Naive B cell (primary cell): ENCODE measurements at regions not wholly inside any gene's neighbourhood (a gene's known extent, or its start where the extent isn't known, plus 50 kb on each side); places are given as distances from the start of the nearest gene placed in this dataset.

Source experiments
- ATAC-seq, 2 donors: fragments of 150-1000 bp; cut with Tn5 transposase; 2 replicates each; pipeline ENCODE4 v1.10.0; 2021; ENCODE audit warnings: low read depth in 2 of 2, mild to moderate bottlenecking in 2 of 2, moderate library complexity in 2 of 2
- DNase-seq: peaks from one replicate; pipeline ENCODE4 v3.0.0; 2022
- H3K27ac Mint-ChIP-seq, 6 donors: one replicate each; pipeline ENCODE4 v1.8.0; 2020 to 2022; ENCODE audit warnings: mild to moderate bottlenecking in 6 of 6, mixed read lengths in 6 of 6, moderate library complexity in 5 of 6, inconsistent platforms in 2 of 6
- H3K27me3 Mint-ChIP-seq, 3 donors: one replicate each; pipeline ENCODE4 v1.8.0; 2021 to 2022; ENCODE audit warnings: mixed read lengths in 3 of 3, mild to moderate bottlenecking in 1 of 3
- H3K36me3 Mint-ChIP-seq, 2 donors: one replicate each; pipeline ENCODE4 v1.8.0; 2020 to 2022; ENCODE audit warnings: mixed read lengths in 2 of 2, inconsistent platforms in 1 of 2, mild to moderate bottlenecking in 1 of 2
- H3K4me1 Mint-ChIP-seq, 3 donors: one replicate each; pipeline ENCODE4 v1.8.0; 2020 to 2022; ENCODE audit warnings: mixed read lengths in 3 of 3, inconsistent platforms in 1 of 3, mild to moderate bottlenecking in 1 of 3, moderate library complexity in 1 of 3
- H3K4me3 Mint-ChIP-seq, 8 donors: one replicate each; pipeline ENCODE4 v1.8.0; 2020 to 2022; ENCODE audit warnings: mild to moderate bottlenecking in 8 of 8, mixed read lengths in 8 of 8, moderate library complexity in 8 of 8, inconsistent platforms in 2 of 8
- H3K9me3 Mint-ChIP-seq, 7 donors: one replicate each; pipeline ENCODE4 v1.8.0; 2020 to 2022; ENCODE audit warnings: mixed read lengths in 7 of 7, mild to moderate bottlenecking in 5 of 7, inconsistent platforms in 2 of 7, moderate library complexity in 1 of 7

DNA sequence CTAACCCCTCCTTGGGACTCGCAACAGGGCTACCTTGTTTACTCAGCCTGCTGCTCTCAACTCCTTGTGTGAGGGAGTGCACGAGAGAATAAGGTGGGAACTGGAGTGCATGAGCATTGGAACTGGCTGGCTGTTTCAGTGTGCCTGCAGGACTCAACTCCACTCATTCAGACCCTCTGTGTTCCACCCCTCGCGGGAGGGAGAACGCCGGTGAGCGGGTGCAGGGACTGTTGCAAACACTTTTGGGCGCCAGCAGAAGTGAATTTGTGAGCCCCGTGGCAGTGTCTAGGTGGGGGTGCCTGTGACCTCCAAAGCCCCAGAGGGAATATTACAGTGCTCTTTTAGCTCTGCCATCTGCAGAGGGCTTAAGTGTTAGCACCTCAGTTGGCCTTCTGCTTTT is 1978.3 kb upstream of the PIK3C3 start:
- H3K36me3 Mint-ChIP-seq: no peaks in the 10 kb centered on the region
- ATAC-seq: no peak
- no peaks in the 10 kb centered on the region for H3K27me3 Mint-ChIP-seq
- H3K4me1 Mint-ChIP-seq: no peaks in the 10 kb centered on the region
- H3K27ac Mint-ChIP-seq: no peak overlapping the region
- H3K9me3 Mint-ChIP-seq: peaks cover 0 to 3% (median 0%) of the 10 kb centered on the region in 7 donors
- no peak overlapping the region for H3K4me3 Mint-ChIP-seq
- DNase-seq: no peak

DNA sequence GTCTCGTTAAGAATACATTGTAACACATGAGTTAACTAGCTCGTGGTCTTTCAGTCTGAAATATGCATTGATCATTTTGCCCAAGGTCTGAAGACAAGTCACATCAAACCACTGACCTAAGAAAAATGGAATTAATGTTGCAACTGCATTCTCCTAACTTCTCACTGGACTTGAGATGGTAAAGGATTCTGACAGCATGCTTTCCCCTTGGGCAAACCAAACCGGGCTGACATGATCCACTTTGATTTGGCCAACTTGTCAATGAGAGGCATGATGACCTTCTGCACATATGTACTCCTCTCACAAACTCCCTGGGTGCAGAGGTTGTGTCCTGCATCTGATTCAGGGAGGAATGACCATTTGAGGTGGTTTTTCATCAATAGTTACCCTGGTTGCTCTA is 1982.5 kb upstream of the PIK3C3 start:
- Mint-ChIP-seq H3K27me3 (no peaks in the 10 kb centered on the region), H3K9me3 (peaks cover 0 to 3% (median 0%) of the 10 kb centered on the region in 7 donors), H3K4me3 (no peak overlapping the region), H3K27ac (no peak overlapping the region), H3K4me1 (no peaks in the 10 kb centered on the region), H3K36me3 (no peaks in the 10 kb centered on the region)
- DNase-seq (no peak), ATAC-seq (no peak)

DNA sequence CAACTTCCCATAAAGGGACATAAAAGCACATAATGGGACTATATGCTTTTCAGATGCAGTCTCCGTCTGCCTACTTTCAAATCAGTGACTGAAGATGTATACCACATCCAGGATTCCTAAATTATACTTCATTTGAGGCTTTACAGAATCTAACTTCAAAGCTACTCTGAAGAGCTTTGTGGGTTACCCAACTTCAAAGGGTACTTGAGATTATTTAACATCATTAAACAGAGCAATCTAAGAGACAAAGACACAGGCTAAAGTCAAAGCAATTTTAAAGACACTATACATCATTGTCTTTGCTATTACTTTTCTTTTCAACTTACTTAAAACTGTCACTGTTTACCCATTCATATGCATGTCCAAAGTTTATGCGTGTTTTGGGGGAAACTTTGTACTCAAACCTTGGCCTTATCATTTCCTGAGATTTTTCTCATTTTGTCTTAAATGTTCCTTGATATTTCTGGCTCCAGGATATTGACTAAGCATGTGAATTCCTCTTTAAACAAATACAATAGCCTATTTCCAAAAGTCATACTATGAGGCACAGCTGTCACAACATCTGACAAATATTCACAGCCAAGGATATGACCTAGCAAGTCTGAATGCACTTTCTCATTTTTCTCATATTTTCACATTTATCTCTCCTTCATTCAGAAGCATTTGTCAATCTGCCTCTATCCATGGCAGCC is 1985.1 kb upstream of the PIK3C3 start:
- Mint-ChIP-seq H3K4me1 (no peaks in the 10 kb centered on the region), H3K9me3 (peaks cover 0 to 3% (median 0%) of the 10 kb centered on the region in 7 donors), H3K4me3 (no peak overlapping the region), H3K27ac (no peak overlapping the region), H3K27me3 (no peaks in the 10 kb centered on the region), H3K36me3 (no peaks in the 10 kb centered on the region)
- no peak for DNase-seq
- ATAC-seq: no peak

DNA sequence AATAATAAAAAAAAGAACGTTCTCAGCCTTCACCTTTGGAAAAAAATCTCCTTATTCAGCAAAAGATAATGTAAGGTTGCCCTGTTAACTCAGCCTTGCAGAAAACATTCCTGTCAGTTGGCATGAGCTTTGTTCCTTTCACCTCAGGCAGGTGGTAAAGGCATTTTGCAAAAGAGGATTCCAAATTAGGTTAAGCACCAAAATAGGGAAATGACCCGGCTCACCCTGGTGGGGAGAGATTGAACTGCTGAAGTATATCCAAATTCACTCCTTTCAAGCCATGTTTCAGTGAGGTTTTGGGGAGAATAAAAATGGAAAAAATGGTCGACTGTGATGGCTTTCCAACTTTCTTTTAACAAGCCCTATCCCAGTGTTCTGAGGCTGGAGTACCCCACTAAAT is 1988.8 kb upstream of the PIK3C3 start:
- H3K9me3 Mint-ChIP-seq: peaks cover 0 to 4% (median 0%) of the 10 kb centered on the region in 7 donors
- ATAC-seq (no peak), DNase-seq (no peak)
- H3K4me3 Mint-ChIP-seq: no peak overlapping the region
- H3K27ac Mint-ChIP-seq: no peak overlapping the region
- no peaks in the 10 kb centered on the region for H3K27me3 Mint-ChIP-seq
- no peaks in the 10 kb centered on the region for H3K4me1 Mint-ChIP-seq
- H3K36me3 Mint-ChIP-seq: no peaks in the 10 kb centered on the region

DNA sequence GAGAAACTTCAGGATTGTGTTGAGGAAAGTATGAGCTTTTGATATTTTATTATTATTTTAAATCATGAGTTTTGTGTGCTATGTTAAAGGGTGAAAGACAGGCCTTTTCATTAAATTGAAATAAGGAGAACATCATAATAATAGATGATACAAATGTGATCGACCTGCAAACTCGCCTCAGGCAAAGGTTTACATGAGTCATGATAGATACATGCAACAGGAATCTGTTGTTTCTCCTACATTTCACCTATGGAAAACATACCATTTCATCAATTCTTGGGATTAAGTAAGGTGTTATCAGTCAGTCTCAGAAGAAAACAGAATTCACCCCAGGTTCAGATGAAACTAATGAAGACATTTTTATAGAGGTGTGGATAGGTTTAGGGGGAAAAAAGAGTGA is 1992.5 kb upstream of the PIK3C3 start:
- Mint-ChIP-seq H3K9me3 (peaks cover 0 to 4% (median 0%) of the 10 kb centered on the region in 7 donors), H3K36me3 (no peaks in the 10 kb centered on the region), H3K27ac (peak overlapping the region in 1 of 6 donors; percentile 74), H3K27me3 (no peaks in the 10 kb centered on the region), H3K4me3 (no peak overlapping the region), H3K4me1 (no peaks in the 10 kb centered on the region)
- ATAC-seq (no peak), DNase-seq (no peak)

DNA sequence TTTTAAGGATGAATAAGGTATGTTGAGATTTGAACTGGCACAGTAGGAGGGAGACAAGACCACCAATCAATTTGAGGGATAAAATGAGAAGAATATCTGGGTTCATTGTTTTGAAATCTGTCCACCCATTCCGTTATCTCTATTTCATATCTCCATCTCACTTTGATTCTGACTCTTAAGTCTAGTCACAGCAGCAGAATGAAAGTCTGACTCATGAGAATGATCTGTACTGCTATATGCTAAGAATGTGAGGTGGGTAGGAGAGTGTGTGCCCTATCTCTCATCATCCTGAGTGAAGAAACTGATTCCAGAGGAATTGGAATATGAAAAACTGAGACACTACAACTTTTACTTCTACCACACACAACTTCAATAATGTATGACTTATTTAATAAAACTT is 1994.5 kb upstream of the PIK3C3 start:
- peaks cover 0 to 7% (median 0%) of the 10 kb centered on the region in 7 donors for H3K9me3 Mint-ChIP-seq
- H3K4me1 Mint-ChIP-seq: no peaks in the 10 kb centered on the region
- DNase-seq (no peak), ATAC-seq (no peak)
- H3K27ac Mint-ChIP-seq: no peak overlapping the region
- no peaks in the 10 kb centered on the region for H3K27me3 Mint-ChIP-seq
- H3K36me3 Mint-ChIP-seq: no peaks in the 10 kb centered on the region
- H3K4me3 Mint-ChIP-seq: no peak overlapping the region

DNA sequence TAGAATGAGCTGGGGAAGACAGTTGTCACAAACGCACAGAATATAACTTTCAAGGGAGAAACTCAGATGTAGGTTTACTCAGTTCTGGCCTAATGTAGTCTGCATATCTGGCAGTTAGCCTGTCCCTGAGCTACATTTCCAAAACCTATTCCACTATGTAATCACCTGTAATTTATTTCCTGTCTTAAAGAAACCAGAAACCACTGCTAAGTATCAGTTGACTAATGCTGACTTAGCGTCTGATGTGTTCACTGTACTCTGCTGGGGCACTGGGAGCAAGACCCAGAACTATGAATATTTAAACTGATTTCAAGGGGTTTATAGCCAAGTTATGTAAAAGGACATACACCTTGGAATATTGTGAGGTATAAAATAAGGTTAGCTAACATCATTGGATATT is 1995.2 kb upstream of the PIK3C3 start:
- DNase-seq: no peak
- peaks cover 0 to 7% (median 0%) of the 10 kb centered on the region in 7 donors for H3K9me3 Mint-ChIP-seq
- H3K27me3 Mint-ChIP-seq: no peaks in the 10 kb centered on the region
- H3K4me1 Mint-ChIP-seq: no peaks in the 10 kb centered on the region
- no peak overlapping the region for H3K4me3 Mint-ChIP-seq
- no peak for ATAC-seq
- no peaks in the 10 kb centered on the region for H3K36me3 Mint-ChIP-seq
- H3K27ac Mint-ChIP-seq: no peak overlapping the region

DNA sequence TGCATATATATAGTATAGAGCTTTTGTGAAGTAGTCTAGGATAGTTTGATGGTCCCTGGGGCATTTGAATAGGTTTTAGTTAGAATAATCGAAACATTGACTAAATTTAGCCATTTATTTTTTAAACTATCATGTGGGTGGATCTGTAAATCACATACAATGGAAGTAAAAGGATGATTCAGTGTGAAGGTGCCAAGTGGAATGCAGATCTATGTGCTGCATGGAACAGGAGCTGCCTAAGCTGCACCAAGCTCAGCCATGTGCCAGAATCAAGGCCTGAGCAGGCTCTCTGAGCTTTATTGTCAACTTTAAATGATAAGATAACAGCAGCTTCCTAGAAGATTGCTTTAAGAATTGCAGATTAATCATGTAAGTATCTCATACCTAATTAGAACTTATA is 1996.2 kb upstream of the PIK3C3 start:
- H3K27me3 Mint-ChIP-seq: no peaks in the 10 kb centered on the region
- peaks cover 0 to 7% (median 0%) of the 10 kb centered on the region in 7 donors for H3K9me3 Mint-ChIP-seq
- H3K27ac Mint-ChIP-seq: no peak overlapping the region
- H3K36me3 Mint-ChIP-seq: no peaks in the 10 kb centered on the region
- H3K4me1 Mint-ChIP-seq: no peaks in the 10 kb centered on the region
- no peak overlapping the region for H3K4me3 Mint-ChIP-seq
- DNase-seq: no peak
- ATAC-seq: no peak

DNA sequence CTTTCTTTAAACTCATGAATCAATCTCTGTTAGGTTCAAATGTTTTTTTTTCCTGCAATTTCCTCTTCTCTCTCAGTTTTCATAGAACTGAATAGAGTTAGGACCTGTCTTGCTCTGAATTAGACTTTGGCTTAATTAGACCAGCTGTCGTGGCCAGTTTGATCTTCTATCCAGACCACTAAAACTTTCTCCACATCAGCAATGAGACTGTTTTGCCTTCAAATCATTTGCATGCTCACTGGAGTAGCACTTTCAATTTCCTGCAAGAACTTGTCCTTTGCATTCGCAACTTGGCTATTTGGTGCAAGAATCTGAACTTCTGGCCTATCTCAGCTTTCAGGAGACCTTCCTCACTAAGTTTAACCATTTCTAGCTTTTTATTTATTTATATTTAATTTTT is 2002.2 kb upstream of the PIK3C3 start:
- DNase-seq (no peak), ATAC-seq (no peak)
- no peaks in the 10 kb centered on the region for H3K27me3 Mint-ChIP-seq
- H3K36me3 Mint-ChIP-seq: no peaks in the 10 kb centered on the region
- H3K27ac Mint-ChIP-seq: no peak overlapping the region
- H3K4me1 Mint-ChIP-seq: no peaks in the 10 kb centered on the region
- no peak overlapping the region for H3K4me3 Mint-ChIP-seq
- H3K9me3 Mint-ChIP-seq: peaks cover 0 to 8% (median 3%) of the 10 kb centered on the region in 7 donors

DNA sequence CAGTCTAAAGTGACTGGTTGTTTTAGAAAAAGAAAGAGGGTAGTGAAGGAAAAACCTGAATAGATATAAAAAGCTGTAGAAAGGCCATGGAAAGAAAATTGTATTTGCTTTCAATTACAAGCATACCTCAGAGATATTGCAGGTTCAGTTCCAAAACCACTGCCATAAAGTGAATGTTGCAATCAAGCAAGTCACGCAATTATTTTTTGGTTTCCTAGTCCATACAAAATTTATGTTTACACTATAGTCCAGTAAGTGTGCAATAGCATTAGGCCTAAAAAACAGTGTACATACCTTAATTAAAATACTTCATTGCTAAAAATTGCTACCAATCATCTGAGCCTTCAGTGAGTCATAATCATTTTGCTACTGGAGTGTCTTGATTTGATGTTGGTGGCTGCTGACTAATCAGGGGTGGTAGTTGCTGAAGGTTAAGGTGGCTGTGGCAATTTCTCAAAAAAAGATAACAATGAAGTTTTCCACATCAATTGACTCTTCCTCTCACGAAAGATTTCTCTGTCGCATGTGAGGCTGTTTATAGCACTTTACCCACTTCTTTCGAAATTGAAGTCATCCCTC is 2003.8 kb upstream of the PIK3C3 start:
- H3K27me3 Mint-ChIP-seq: no peaks in the 10 kb centered on the region
- H3K27ac Mint-ChIP-seq: no peak overlapping the region
- no peak for ATAC-seq
- H3K36me3 Mint-ChIP-seq: no peaks in the 10 kb centered on the region
- H3K9me3 Mint-ChIP-seq: peaks cover 0 to 6% (median 2%) of the 10 kb centered on the region in 7 donors
- peak overlapping the region in 1 of 8 donors; percentile 22 for H3K4me3 Mint-ChIP-seq
- no peak for DNase-seq
- no peaks in the 10 kb centered on the region for H3K4me1 Mint-ChIP-seq

DNA sequence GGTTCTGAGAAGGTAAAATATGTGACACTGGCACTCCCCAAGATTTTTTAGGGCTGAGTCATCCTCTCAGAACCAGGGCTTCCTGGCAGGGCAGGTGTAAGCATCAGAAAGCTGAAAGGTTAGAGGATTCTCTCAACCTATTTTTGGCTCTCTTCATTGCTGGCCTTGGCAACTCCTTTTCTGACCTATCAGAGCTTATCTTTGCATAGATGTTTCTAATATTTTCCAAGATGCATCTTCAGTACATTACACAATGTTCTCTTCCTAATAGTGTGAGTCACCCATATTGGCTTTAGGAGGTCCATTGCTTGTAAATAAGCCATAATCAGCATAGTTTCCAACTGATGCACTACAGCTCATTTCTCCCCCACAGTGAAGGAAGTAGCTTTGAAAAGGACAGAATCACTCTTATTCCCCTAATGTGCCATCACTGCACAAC is 2008.4 kb upstream of the PIK3C3 start:
- Mint-ChIP-seq H3K36me3 (no peaks in the 10 kb centered on the region), H3K4me1 (no peaks in the 10 kb centered on the region), H3K27ac (no peak overlapping the region), H3K4me3 (no peak overlapping the region), H3K9me3 (peaks cover 0 to 6% (median 4%) of the 10 kb centered on the region in 7 donors), H3K27me3 (no peaks in the 10 kb centered on the region)
- ATAC-seq: no peak
- no peak for DNase-seq

DNA sequence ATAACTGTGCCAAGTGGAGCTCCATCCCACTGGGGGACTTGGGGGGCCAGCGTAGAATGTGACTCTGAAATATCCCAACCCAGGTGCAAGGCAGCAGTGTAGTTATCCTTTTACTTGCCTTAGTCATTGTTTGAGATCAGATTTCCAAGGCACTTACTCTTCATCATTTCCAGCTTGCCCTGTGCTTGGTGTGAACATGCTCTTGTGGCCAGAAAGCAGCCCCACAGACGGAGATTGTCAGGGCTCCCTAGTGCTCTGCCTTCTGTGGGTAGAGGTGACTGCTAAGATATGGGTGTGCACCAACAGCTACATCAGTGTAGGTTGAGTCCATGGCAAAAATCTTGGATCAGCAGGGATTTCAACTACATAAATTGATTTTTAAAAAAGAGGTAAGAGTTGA is 2010.0 kb upstream of the PIK3C3 start:
- Mint-ChIP-seq H3K27me3 (no peaks in the 10 kb centered on the region), H3K9me3 (peaks cover 0 to 5% (median 4%) of the 10 kb centered on the region in 7 donors), H3K4me3 (no peak overlapping the region), H3K4me1 (no peaks in the 10 kb centered on the region), H3K27ac (no peak overlapping the region), H3K36me3 (no peaks in the 10 kb centered on the region)
- ATAC-seq (no peak), DNase-seq (no peak)

DNA sequence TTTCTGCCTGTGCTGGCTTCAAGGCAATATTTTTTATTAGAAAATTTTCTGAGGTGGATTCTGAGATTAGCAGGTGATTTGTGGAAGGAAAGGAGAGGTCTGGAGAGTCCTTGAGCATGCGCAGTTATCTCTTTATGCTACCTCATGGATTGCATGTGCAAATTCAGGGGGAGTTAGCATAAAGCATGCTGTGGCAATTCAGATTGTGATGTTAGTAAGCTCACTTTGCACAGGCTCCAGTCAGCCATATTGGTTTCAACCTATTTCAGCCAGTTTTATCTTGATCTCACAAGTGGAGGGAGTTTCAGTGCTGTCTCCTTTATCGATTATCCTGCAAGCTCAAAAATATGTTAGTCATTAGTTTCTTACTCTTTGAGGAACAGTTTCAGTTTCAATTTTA is 2012.3 kb upstream of the PIK3C3 start:
- Mint-ChIP-seq H3K36me3 (no peaks in the 10 kb centered on the region), H3K9me3 (peaks cover 0 to 8% (median 4%) of the 10 kb centered on the region in 7 donors), H3K27ac (no peak overlapping the region), H3K4me3 (no peak overlapping the region), H3K27me3 (no peaks in the 10 kb centered on the region), H3K4me1 (no peaks in the 10 kb centered on the region)
- no peak for ATAC-seq
- no peak for DNase-seq

DNA sequence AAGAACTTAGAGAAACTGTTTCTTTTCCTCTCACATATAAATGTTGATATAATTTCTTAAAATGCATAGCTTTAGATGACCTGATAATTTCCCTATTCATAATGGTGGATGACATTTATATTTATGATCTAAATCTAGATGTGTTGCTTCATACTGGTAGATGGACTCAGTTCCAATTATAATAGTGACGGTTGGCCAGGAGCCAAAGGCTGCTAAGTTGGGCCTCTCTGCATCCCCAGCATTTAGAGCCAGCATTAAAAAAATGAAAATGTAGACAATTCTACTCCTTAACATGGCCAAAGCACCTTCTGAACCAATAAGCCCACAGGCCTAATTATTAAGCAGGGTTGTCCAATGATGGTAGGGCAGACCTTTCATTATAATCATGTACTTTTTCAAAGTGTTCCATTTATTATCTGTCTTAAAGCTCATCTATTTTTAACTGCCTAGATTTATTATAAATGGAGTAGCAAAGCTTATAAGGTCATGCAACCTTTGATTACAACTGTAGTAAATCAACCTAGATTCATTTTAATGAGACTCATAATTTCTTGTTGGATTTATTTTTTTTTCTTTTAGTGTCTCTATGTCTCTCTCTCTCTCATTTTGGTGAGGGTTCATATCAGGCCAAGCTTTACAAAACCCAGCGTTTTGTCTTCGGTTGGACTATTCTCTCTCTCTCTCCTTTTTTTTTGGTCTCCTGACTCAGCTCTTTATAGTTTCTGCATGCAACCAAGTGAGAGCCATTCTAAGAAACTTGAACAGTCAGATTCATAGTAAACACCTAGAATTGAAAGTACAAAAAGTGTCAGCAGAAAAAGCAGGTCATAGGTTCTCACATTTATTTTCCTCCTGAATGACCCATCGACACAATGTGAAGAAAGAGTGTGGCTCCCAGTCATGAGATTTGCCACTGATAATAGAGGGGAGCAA is 2016.1 kb upstream of the PIK3C3 start:
- no peak for DNase-seq
- Mint-ChIP-seq H3K9me3 (peaks cover 0 to 14% (median 9%) of the 10 kb centered on the region in 7 donors), H3K27ac (no peak overlapping the region), H3K27me3 (no peaks in the 10 kb centered on the region), H3K36me3 (no peaks in the 10 kb centered on the region), H3K4me1 (no peaks in the 10 kb centered on the region), H3K4me3 (no peak overlapping the region)
- no peak for ATAC-seq
